Caco-2 (cell line): ENCODE measurements at regions not wholly inside any gene's neighbourhood (a gene's known extent, or its start where the extent isn't known, plus 50 kb on each side); places are given as distances from the start of the nearest gene placed in this dataset.

Experiments used
- BruUV-seq: library from RNA; stranded (reverse); fragments of 400-500 nt; replicated peaks from 2 replicates; lab custom pipeline; 2021; lab: Mats Ljungman, UMichigan
- CTCF ChIA-PET: fragments of 300-600 bp; sonication (Branson Sonifier 250); formaldehyde crosslinking; loops from one replicate; lab custom pipeline; 2022; ENCODE audit warnings: antibody characterized with exemption; lab: Charles Lee
- POLR2A ChIA-PET: fragments of 300-600 bp; sonication (Branson Sonifier 250); formaldehyde crosslinking; loops from one replicate; lab custom pipeline; 2022; ENCODE audit warnings: antibody characterized with exemption; lab: Charles Lee
- DNase-seq, 2 experiments: peaks; one replicate each; pipeline versions ENCODE4 v3.0.0 to v3.0.0-alpha.2; 2020 to 2022
- H3K27me3 ChIP-seq: replicated peaks from 2 replicates; pipeline ENCODE4 v1.6.0; 2011; ENCODE audit warnings: low read length; ENCODE audit not compliant: control insufficient read depth, insufficient read depth
- H3K36me3 ChIP-seq: 2 replicates; pipeline ENCODE4 v1.5.1; 2011; ENCODE audit warnings: low read length; ENCODE audit not compliant: control insufficient read depth, insufficient read depth
- H3K4me1 ChIP-seq: fragments of 250-450 bp; sonication (Bioruptor Pico); 2 replicates; pipeline ENCODE4 v1.5.1; 2020; ENCODE audit warnings: mild to moderate bottlenecking
- H3K4me3 ChIP-seq: 2 replicates; pipeline ENCODE4 v1.5.1; 2011; ENCODE audit warnings: low read depth, mild to moderate bottlenecking, control low read depth, low read length
- H3K9me3 ChIP-seq: fragments of 250-450 bp; sonication (Bioruptor Pico); 2 replicates; pipeline ENCODE4 v1.5.1; 2020; ENCODE audit warnings: mild to moderate bottlenecking, moderate library complexity
- H3K27ac Mint-ChIP-seq: one replicate; pipeline ENCODE4 v1.8.0; 2022; ENCODE audit warnings: mixed read lengths; ENCODE audit not compliant: unreplicated experiment
- H3K27me3 Mint-ChIP-seq: one replicate; pipeline ENCODE4 v1.8.0; 2022; ENCODE audit warnings: mixed read lengths; ENCODE audit not compliant: insufficient read depth, unreplicated experiment
- H3K36me3 Mint-ChIP-seq: one replicate; pipeline ENCODE4 v1.8.0; 2022; ENCODE audit warnings: mild to moderate bottlenecking, mixed read lengths; ENCODE audit not compliant: insufficient read depth, unreplicated experiment
- H3K4me1 Mint-ChIP-seq: one replicate; pipeline ENCODE4 v1.8.0; 2022; ENCODE audit warnings: low read depth, mixed read lengths; ENCODE audit not compliant: unreplicated experiment
- H3K4me3 Mint-ChIP-seq: one replicate; pipeline ENCODE4 v1.8.0; 2022; ENCODE audit warnings: mild to moderate bottlenecking, moderate library complexity, mixed read lengths; ENCODE audit not compliant: unreplicated experiment
- H3K9me3 Mint-ChIP-seq: one replicate; pipeline ENCODE4 v1.8.0; 2022; ENCODE audit warnings: mixed read lengths; ENCODE audit not compliant: unreplicated experiment
- intact Hi-C: fragments of 100-400 bp; cut with micrococcal nuclease; formaldehyde crosslinking; loops from one replicate; pipeline ENCODE4 v1.10.0; 2022; ENCODE audit not compliant: unreplicated experiment
- TF ChIP-seq, protein P1 (sequence below), 2 experiments: fragments of 200-600 bp in 1 of 2; IDR thresholded peaks; 1 replicate in 1 of 2; 2 replicates in 1 of 2; pipeline versions ENCODE4 v1.5.1 to v1.8.0; 2011 to 2022; ENCODE audit warnings: antibody characterized with exemption in 1 of 2, control low read depth in 1 of 2, inconsistent platforms in 1 of 2, low read depth in 1 of 2, low read length in 1 of 2, mild to moderate bottlenecking in 1 of 2, moderate library complexity in 1 of 2; ENCODE audit not compliant: insufficient read depth in 1 of 2, severe bottlenecking in 1 of 2, unreplicated experiment in 1 of 2

DNA sequence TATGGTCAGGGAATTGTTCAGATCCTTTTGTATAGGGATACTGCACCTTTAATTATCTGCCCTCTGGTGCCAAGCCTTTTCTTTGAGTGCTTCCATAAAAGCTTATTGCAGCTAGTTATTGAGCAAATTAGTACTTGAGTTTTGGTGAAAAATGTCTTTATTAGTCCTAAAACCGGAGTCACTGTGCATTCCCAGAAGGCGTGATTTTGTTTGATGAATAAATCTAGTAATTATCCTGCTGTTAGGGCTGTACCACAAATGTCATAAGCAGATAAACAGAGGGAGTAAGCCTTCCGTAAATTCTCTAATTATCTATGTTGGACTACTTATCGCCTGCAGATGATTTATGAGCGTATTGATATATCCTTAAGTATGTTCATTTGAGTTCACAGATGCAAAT, 620.7 kb upstream of the ARRDC3 start:
- no peak for DNase-seq
- Histone ChIP-seq H3K9me3 (no peaks in the 10 kb centered on the region), H3K4me3 (no peak overlapping the region), H3K4me1 (no peaks in the 10 kb centered on the region), H3K27me3 (no peaks in the 10 kb centered on the region), H3K36me3 (no peaks in the 10 kb centered on the region)
- no peak overlapping the region for H3K4me3 Mint-ChIP-seq
- H3K27ac Mint-ChIP-seq: no peak overlapping the region
- TF ChIP-seq, protein P1, sequence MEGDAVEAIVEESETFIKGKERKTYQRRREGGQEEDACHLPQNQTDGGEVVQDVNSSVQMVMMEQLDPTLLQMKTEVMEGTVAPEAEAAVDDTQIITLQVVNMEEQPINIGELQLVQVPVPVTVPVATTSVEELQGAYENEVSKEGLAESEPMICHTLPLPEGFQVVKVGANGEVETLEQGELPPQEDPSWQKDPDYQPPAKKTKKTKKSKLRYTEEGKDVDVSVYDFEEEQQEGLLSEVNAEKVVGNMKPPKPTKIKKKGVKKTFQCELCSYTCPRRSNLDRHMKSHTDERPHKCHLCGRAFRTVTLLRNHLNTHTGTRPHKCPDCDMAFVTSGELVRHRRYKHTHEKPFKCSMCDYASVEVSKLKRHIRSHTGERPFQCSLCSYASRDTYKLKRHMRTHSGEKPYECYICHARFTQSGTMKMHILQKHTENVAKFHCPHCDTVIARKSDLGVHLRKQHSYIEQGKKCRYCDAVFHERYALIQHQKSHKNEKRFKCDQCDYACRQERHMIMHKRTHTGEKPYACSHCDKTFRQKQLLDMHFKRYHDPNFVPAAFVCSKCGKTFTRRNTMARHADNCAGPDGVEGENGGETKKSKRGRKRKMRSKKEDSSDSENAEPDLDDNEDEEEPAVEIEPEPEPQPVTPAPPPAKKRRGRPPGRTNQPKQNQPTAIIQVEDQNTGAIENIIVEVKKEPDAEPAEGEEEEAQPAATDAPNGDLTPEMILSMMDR (IDR thresholded peaks at IDR 0.05; ENCODE audit: insufficient read depth in 1 of 2, low read depth in 1 of 2, low read length in 1 of 2, severe bottlenecking in 1 of 2, unreplicated experiment in 1 of 2): no peak
- intact Hi-C loops: no loop called here
- no TSS peak for BruUV-seq
- no peaks in the 10 kb centered on the region for H3K36me3 Mint-ChIP-seq
- H3K9me3 Mint-ChIP-seq: no peaks in the 10 kb centered on the region
- H3K27me3 Mint-ChIP-seq: no peaks in the 10 kb centered on the region
- ChIA-PET CTCF (no interaction called here), POLR2A (no interaction called here)
- no peaks in the 10 kb centered on the region for H3K4me1 Mint-ChIP-seq

DNA sequence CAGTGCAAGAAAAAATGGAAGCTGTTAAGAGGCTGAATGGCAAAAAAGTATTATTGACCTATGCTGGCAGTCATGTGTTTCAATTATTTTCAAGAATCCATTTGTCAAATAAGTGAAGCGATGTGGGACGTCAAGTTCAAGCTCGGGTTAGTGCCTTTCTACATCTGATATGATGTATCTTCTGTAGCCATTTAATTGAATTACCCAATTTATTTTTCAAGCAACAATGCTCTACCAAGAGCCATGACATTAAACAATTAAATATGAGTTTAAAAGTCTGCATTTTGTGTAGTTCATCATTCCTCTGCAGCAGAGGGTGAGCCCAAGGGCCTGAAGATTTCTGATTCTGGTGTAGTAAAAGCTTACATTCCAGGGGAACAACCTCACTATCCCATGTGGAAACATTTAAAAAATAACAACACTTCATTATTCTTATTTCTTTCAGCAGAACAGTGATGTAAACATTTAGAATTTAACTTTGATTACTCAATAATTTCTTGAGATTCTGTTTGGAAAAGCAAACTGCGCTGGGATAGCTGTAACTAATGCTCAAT, 619.7 kb upstream of the ARRDC3 start:
- no TSS peak for BruUV-seq
- TF ChIP-seq, protein P1 (IDR thresholded peaks at IDR 0.05; ENCODE audit: insufficient read depth in 1 of 2, low read depth in 1 of 2, low read length in 1 of 2, severe bottlenecking in 1 of 2, unreplicated experiment in 1 of 2): no peak
- no peak for DNase-seq
- no peak overlapping the region for H3K4me3 ChIP-seq
- H3K27me3 Mint-ChIP-seq: no peaks in the 10 kb centered on the region
- H3K36me3 Mint-ChIP-seq: no peaks in the 10 kb centered on the region
- no peaks in the 10 kb centered on the region for H3K9me3 Mint-ChIP-seq
- CTCF ChIA-PET: no interaction called here
- no peaks in the 10 kb centered on the region for H3K4me1 Mint-ChIP-seq
- H3K4me1 ChIP-seq: no peaks in the 10 kb centered on the region
- no peaks in the 10 kb centered on the region for H3K36me3 ChIP-seq
- POLR2A ChIA-PET: no interaction called here
- intact Hi-C loops: no loop called here
- H3K9me3 ChIP-seq: no peaks in the 10 kb centered on the region
- no peak overlapping the region for H3K27ac Mint-ChIP-seq
- H3K27me3 ChIP-seq: no peaks in the 10 kb centered on the region
- H3K4me3 Mint-ChIP-seq: no peak overlapping the region

DNA sequence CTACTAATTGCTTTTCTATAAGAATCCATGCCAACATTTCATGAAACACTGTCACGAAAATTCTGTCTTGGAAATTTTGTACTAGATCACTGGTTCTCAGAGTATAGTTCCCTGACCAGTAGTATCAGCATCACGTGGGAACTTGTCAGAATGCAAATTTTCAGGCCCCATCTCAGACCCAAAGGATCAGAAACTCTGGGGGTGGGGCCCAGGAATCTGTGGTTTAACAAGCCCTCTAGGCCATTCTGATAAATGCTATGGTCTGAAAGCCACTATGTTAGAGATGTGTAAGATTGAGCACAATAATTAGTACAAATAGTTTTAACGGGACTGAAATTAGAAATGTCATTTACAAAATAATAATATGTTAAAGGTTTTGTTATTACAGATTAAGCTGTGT, 615.7 kb upstream of the ARRDC3 start:
- no peaks in the 10 kb centered on the region for H3K27me3 ChIP-seq
- intact Hi-C loops: no loop called here
- no peak overlapping the region for H3K27ac Mint-ChIP-seq
- no peak overlapping the region for H3K4me3 Mint-ChIP-seq
- POLR2A ChIA-PET: no interaction called here
- H3K9me3 Mint-ChIP-seq: no peaks in the 10 kb centered on the region
- TF ChIP-seq, protein P1 (IDR thresholded peaks at IDR 0.05; ENCODE audit: insufficient read depth in 1 of 2, low read depth in 1 of 2, low read length in 1 of 2, severe bottlenecking in 1 of 2, unreplicated experiment in 1 of 2): no peak
- DNase-seq: no peak
- CTCF ChIA-PET: no interaction called here
- no peaks in the 10 kb centered on the region for H3K4me1 Mint-ChIP-seq
- no peak overlapping the region for H3K4me3 ChIP-seq
- no peaks in the 10 kb centered on the region for H3K4me1 ChIP-seq
- no peaks in the 10 kb centered on the region for H3K27me3 Mint-ChIP-seq
- BruUV-seq: no TSS peak
- H3K36me3 ChIP-seq: no peaks in the 10 kb centered on the region
- H3K9me3 ChIP-seq: no peaks in the 10 kb centered on the region
- H3K36me3 Mint-ChIP-seq: no peaks in the 10 kb centered on the region
